ENCODE measurements at regions not wholly inside any gene's neighbourhood (a gene's known extent, or its start where the extent isn't known, plus 50 kb on each side); places are given as distances from the start of the nearest gene placed in this dataset.

DNA sequence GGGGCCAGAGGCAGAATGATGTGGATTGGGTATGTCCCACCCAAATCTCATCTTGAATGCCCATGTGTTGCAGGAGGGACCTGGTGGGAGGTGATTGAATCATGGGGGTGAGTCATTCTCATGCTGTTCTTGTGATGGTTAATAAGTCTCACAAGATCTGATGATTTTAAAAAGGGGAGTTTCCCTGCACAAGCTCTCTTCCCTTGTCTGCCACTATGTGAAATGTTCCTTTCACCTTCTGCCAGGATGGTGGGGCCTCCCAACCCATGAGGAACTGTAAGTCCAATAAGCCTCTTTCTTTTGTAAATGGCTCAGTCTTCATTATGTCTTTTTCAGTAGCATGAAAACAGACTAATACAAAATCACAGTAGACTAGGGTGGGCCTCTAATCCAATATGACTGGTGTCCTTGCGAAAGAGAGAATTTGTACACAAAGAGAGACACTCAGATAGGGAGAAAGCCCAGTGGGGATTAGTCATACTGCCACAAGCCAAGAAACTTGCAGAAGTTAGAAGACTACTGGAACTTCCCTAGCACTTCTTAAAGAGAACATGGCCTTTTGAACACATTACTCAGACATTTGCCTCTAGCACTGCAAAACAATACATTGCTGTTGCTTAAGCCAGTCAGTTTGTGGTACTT is 68.4 kb downstream of the ANXA1 start:
- Histone ChIP-seq H3K4me1 (ENCODE audit: control insufficient read depth, insufficient read depth, low read length, poor library complexity, severe bottlenecking) (no peaks in the 10 kb centered on the region), H3K4me3 (ENCODE audit: extremely low read depth, insufficient read depth, low read length, poor library complexity, severe bottlenecking) (no peak overlapping the region), H3K27ac (ENCODE audit: low read depth, low read length, severe bottlenecking) (no peak overlapping the region), H3K9me3 (ENCODE audit: control insufficient read depth, low read length) (no peaks in the 10 kb centered on the region), H3K36me3 (ENCODE audit: control insufficient read depth, insufficient read depth, low read length) (no peaks in the 10 kb centered on the region)
- WGBS, 2 experiments (ENCODE audit: insufficient coverage in 2 of 2) = no CpG with 5 or more reads among the region's 1 CpG

DNA sequence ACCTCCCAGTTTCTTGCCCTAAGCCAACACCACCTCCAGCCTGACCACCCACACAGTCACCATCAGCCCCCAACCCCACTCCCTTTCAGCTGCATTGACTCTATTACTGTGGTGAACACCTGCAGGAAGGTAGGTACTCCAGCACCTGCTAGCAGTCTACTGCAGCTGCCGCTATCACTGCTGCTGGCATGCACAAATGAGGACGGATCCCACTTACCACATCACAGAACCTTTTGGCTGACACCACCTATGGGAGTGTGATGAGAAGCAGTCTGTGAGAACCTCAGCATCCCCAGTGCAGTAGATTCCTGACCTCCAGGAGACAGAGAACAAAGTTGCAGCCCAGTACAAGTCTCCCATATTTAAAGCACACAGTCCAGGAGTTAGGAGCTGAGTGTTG is 71.9 kb downstream of the ANXA1 start:
- Histone ChIP-seq H3K4me3 (ENCODE audit: extremely low read depth, insufficient read depth, low read length, poor library complexity, severe bottlenecking) (no peak overlapping the region), H3K4me1 (ENCODE audit: control insufficient read depth, insufficient read depth, low read length, poor library complexity, severe bottlenecking) (no peaks in the 10 kb centered on the region), H3K36me3 (ENCODE audit: control insufficient read depth, insufficient read depth, low read length) (no peaks in the 10 kb centered on the region), H3K9me3 (ENCODE audit: control insufficient read depth, low read length) (no peaks in the 10 kb centered on the region), H3K27ac (ENCODE audit: low read depth, low read length, severe bottlenecking) (no peak overlapping the region)
- WGBS, 2 experiments (ENCODE audit: insufficient coverage in 2 of 2) = 94 to 100% methylated on average over 1 to 2 of the region's 2 CpGs

- no peaks in the 10 kb centered on the region for H3K36me3 ChIP-seq (ENCODE audit: control insufficient read depth, insufficient read depth, low read length)
- no peak overlapping the region for H3K4me3 ChIP-seq (ENCODE audit: extremely low read depth, insufficient read depth, low read length, poor library complexity, severe bottlenecking)
- H3K9me3 ChIP-seq (ENCODE audit: control insufficient read depth, low read length) = no peaks in the 10 kb centered on the region
- H3K27ac ChIP-seq (ENCODE audit: low read depth, low read length, severe bottlenecking) = no peak overlapping the region
- 65 to 88% methylated on average over 1 of the region's 2 CpGs for WGBS, 2 experiments (ENCODE audit: insufficient coverage in 2 of 2)
- H3K4me1 ChIP-seq (ENCODE audit: control insufficient read depth, insufficient read depth, low read length, poor library complexity, severe bottlenecking) = no peaks in the 10 kb centered on the region
Measured at GRCh38 chr9:73229543-73229942, 77.9 kb downstream of the ANXA1 start.

GRCh38 chr9:73230251-73230650 is 78.6 kb downstream of the ANXA1 start:
- Histone ChIP-seq H3K27ac (ENCODE audit: low read depth, low read length, severe bottlenecking) (no peak overlapping the region), H3K4me1 (ENCODE audit: control insufficient read depth, insufficient read depth, low read length, poor library complexity, severe bottlenecking) (no peaks in the 10 kb centered on the region), H3K36me3 (ENCODE audit: control insufficient read depth, insufficient read depth, low read length) (no peaks in the 10 kb centered on the region), H3K4me3 (ENCODE audit: extremely low read depth, insufficient read depth, low read length, poor library complexity, severe bottlenecking) (no peak overlapping the region), H3K9me3 (ENCODE audit: control insufficient read depth, low read length) (no peaks in the 10 kb centered on the region)
- 80 to 100% methylated on average over 1 of the region's 2 CpGs for WGBS, 2 experiments (ENCODE audit: insufficient coverage in 2 of 2)

DNA sequence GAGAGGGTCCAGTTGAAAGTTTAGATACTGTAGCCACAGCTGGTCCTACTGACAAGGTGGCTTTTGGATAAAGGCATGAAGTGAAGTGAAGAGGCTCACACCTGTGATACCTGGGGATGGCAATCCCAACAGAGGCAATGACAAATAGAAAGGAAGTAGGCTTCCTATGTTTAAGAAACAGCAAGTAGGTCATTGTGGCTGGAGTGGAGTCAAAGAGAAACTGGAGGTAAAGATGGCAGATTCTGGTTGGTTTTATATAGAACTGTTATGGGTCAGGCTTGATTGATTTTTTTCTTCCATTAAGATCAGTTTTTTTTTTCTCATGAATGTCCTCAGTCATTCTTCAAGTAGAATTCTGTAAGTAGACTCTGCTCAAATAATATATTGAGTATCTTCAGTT is 79.5 kb downstream of the ANXA1 start:
- no peaks in the 10 kb centered on the region for H3K36me3 ChIP-seq (ENCODE audit: control insufficient read depth, insufficient read depth, low read length)
- no peaks in the 10 kb centered on the region for H3K9me3 ChIP-seq (ENCODE audit: control insufficient read depth, low read length)

GRCh38 chr9:73233359-73234007 is 81.8 kb downstream of the ANXA1 start:
- Histone ChIP-seq H3K9me3 (ENCODE audit: control insufficient read depth, low read length) (no peaks in the 10 kb centered on the region), H3K27ac (ENCODE audit: low read depth, low read length, severe bottlenecking) (no peak overlapping the region), H3K36me3 (ENCODE audit: control insufficient read depth, insufficient read depth, low read length) (no peaks in the 10 kb centered on the region), H3K4me1 (ENCODE audit: control insufficient read depth, insufficient read depth, low read length, poor library complexity, severe bottlenecking) (no peaks in the 10 kb centered on the region), H3K4me3 (ENCODE audit: extremely low read depth, insufficient read depth, low read length, poor library complexity, severe bottlenecking) (no peak overlapping the region)
- WGBS, 2 experiments (ENCODE audit: insufficient coverage in 2 of 2) = 100% methylated on average over 2 of the region's 6 CpGs; no CpG with 5 or more reads in 1 of the 2 experiments

More for the DNA sequence above, 79.5 kb downstream of the ANXA1 start:
- Histone ChIP-seq H3K4me1 (ENCODE audit: control insufficient read depth, insufficient read depth, low read length, poor library complexity, severe bottlenecking) (no peaks in the 10 kb centered on the region), H3K4me3 (ENCODE audit: extremely low read depth, insufficient read depth, low read length, poor library complexity, severe bottlenecking) (no peak overlapping the region), H3K27ac (ENCODE audit: low read depth, low read length, severe bottlenecking) (no peak overlapping the region)

DNA sequence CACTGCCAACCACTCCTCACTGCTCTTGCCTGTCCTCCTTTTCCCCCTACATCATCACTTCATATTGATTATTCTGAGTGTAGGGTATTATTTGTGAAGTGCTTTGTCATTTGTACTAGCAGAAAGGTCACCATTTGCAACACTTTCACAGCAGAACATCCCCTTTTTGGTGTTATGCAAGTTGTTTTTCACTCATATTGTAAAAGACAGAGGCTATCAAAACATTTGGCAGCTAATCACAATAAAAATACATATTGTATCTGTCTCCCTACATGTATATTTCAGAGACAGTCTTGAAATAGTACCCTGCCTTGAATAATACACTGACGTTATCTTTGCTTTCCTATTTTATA is 82.3 kb downstream of the ANXA1 start:
- H3K36me3 ChIP-seq (ENCODE audit: control insufficient read depth, insufficient read depth, low read length) = no peaks in the 10 kb centered on the region
- H3K4me3 ChIP-seq (ENCODE audit: extremely low read depth, insufficient read depth, low read length, poor library complexity, severe bottlenecking) = no peak overlapping the region
- no peaks in the 10 kb centered on the region for H3K9me3 ChIP-seq (ENCODE audit: control insufficient read depth, low read length)
- no peak overlapping the region for H3K27ac ChIP-seq (ENCODE audit: low read depth, low read length, severe bottlenecking)
- H3K4me1 ChIP-seq (ENCODE audit: control insufficient read depth, insufficient read depth, low read length, poor library complexity, severe bottlenecking) = no peaks in the 10 kb centered on the region
- WGBS, 2 experiments (ENCODE audit: insufficient coverage in 2 of 2) = no CpG with 5 or more reads among the region's 1 CpG

DNA sequence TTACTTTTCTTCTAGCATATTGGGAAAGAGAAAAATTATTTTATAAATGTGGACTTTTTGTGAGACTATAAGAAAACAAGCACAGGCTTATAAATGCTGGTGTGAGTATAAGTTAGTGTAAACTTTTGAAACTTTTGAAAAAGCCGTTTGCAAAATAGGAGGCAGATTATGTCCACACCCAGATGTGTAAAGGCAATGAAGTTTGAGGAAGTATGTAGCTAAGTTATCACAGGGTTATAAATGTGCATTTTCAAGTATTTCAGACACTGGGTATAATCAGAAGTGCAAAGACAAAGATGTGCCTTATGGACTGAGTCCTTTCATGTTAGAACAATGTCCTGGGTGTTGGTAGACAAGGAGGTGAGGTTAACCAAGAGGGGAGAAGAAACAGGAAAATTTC is 85.5 kb downstream of the ANXA1 start:
- H3K4me1 ChIP-seq (ENCODE audit: control insufficient read depth, insufficient read depth, low read length, poor library complexity, severe bottlenecking) = no peaks in the 10 kb centered on the region
- WGBS, 2 experiments (ENCODE audit: insufficient coverage in 2 of 2) = 82 to 100% methylated on average over 1 of the region's 1 CpG
- no peak overlapping the region for H3K4me3 ChIP-seq (ENCODE audit: extremely low read depth, insufficient read depth, low read length, poor library complexity, severe bottlenecking)
- no peaks in the 10 kb centered on the region for H3K36me3 ChIP-seq (ENCODE audit: control insufficient read depth, insufficient read depth, low read length)
- H3K27ac ChIP-seq (ENCODE audit: low read depth, low read length, severe bottlenecking) = no peak overlapping the region
- no peaks in the 10 kb centered on the region for H3K9me3 ChIP-seq (ENCODE audit: control insufficient read depth, low read length)

- Histone ChIP-seq H3K27ac (ENCODE audit: low read depth, low read length, severe bottlenecking) (no peak overlapping the region), H3K4me3 (ENCODE audit: extremely low read depth, insufficient read depth, low read length, poor library complexity, severe bottlenecking) (no peak overlapping the region), H3K4me1 (ENCODE audit: control insufficient read depth, insufficient read depth, low read length, poor library complexity, severe bottlenecking) (no peaks in the 10 kb centered on the region), H3K9me3 (ENCODE audit: control insufficient read depth, low read length) (no peaks in the 10 kb centered on the region), H3K36me3 (ENCODE audit: control insufficient read depth, insufficient read depth, low read length) (no peaks in the 10 kb centered on the region)
- WGBS, 2 experiments (ENCODE audit: insufficient coverage in 2 of 2) = no CpG with 5 or more reads among the region's 2 CpGs
Measured at GRCh38 chr9:73239570-73240265, 88.1 kb downstream of the ANXA1 start.

DNA sequence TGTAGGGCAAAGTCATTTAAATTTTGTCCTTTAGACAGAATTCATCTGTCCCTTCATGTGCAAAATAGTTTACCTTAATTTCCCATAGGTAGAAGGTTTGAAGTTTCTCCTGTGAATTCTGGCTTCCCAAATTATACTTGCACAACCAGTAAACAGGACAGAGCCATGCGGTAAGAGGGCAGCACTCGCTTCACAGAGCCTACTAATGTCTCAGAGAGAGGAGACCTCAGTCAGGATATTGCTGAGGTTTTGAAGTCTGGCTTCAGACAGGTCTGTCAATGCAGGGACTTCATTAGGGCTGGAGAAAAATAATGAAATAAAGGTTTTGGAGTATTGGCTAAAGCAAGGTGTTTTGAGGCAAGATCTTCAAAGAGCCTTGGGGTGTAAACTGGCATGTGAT is 91.4 kb downstream of the ANXA1 start:
- H3K4me3 ChIP-seq (ENCODE audit: extremely low read depth, insufficient read depth, low read length, poor library complexity, severe bottlenecking) = no peak overlapping the region
- no peak overlapping the region for H3K27ac ChIP-seq (ENCODE audit: low read depth, low read length, severe bottlenecking)
- no peaks in the 10 kb centered on the region for H3K4me1 ChIP-seq (ENCODE audit: control insufficient read depth, insufficient read depth, low read length, poor library complexity, severe bottlenecking)
- no peaks in the 10 kb centered on the region for H3K9me3 ChIP-seq (ENCODE audit: control insufficient read depth, low read length)
- 87 to 100% methylated on average over 1 to 2 of the region's 2 CpGs for WGBS, 2 experiments (ENCODE audit: insufficient coverage in 2 of 2)
- H3K36me3 ChIP-seq (ENCODE audit: control insufficient read depth, insufficient read depth, low read length) = no peaks in the 10 kb centered on the region

- no peaks in the 10 kb centered on the region for H3K36me3 ChIP-seq (ENCODE audit: control insufficient read depth, insufficient read depth, low read length)
- 87 to 96% methylated on average over 10 to 11 of the region's 13 CpGs for WGBS, 2 experiments (ENCODE audit: insufficient coverage in 2 of 2)
- no peaks in the 10 kb centered on the region for H3K9me3 ChIP-seq (ENCODE audit: control insufficient read depth, low read length)
- H3K4me3 ChIP-seq (ENCODE audit: extremely low read depth, insufficient read depth, low read length, poor library complexity, severe bottlenecking) = no peak overlapping the region
- no peak overlapping the region for H3K27ac ChIP-seq (ENCODE audit: low read depth, low read length, severe bottlenecking)
- no peaks in the 10 kb centered on the region for H3K4me1 ChIP-seq (ENCODE audit: control insufficient read depth, insufficient read depth, low read length, poor library complexity, severe bottlenecking)
Measured at GRCh38 chr9:73259086-73259696, 107.5 kb downstream of the ANXA1 start.
